ENCODE measurements at regions not wholly inside any gene's neighbourhood (a gene's known extent, or its start where the extent isn't known, plus 50 kb on each side); places are given as distances from the start of the nearest gene placed in this dataset.

GRCh38 chr3:168864107-168865021 is 768.6 kb upstream of the GOLIM4 start:
- Histone ChIP-seq H3F3A (ENCODE audit: insufficient read depth, low read length, poor library complexity, severe bottlenecking) (no peaks in the 10 kb centered on the region), H3K27me3 (ENCODE audit: insufficient read depth, low read depth, low read length) (no peaks in the 10 kb centered on the region), H3K27ac (ENCODE audit: low read length) (no peak overlapping the region), H3K79me2 (replicated peaks; ENCODE audit: insufficient read depth, low read length) (no peaks in the 10 kb centered on the region), H3K9me3 (ENCODE audit: low read length) (no peaks in the 10 kb centered on the region), H4K20me1 (ENCODE audit: insufficient read depth) (no peaks in the 10 kb centered on the region), H3K4me3 (ENCODE audit: low read length) (no peak overlapping the region), H3K9me2 (ENCODE audit: insufficient read depth, low read length) (no peaks in the 10 kb centered on the region), H3K4me2 (ENCODE audit: low read length) (no peak overlapping the region), H3K36me3 (ENCODE audit: insufficient read depth, low read length) (no peaks in the 10 kb centered on the region), H3K9ac (ENCODE audit: low read length) (no peak overlapping the region), H2AFZ (ENCODE audit: low read depth, low read length) (no peak overlapping the region)
- TF ChIP-seq POLR2AphosphoS5 (IDR thresholded peaks at IDR 0.05), result no peak
- TF ChIP-seq TAF1 (IDR thresholded peaks at IDR 0.05; ENCODE audit: low read depth), result no peak
- no peak for TF ChIP-seq EP300 (conservative IDR thresholded peaks at IDR 0.05; ENCODE audit: poor library complexity, severe bottlenecking)
- no peak for TF ChIP-seq CTCF (IDR thresholded peaks at IDR 0.05; ENCODE audit: poor library complexity, severe bottlenecking)

DNA sequence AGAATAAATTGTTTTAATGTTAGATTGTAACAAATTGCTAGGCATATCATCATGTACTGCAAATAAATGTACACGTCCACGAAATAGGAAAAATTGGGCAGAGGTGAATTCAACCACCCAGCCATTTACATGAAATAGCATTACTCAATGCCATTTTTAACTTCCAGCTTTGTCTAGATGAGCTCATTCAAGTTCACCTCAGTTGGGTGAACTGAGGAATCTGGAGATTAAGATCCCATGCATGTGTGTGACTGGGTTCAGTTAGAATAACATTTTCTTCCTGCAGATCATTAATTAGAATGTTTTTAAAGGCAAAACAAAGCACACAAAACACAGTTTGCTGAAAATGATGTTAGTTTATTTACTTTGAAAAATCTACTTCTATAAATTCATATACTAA is 767.8 kb upstream of the GOLIM4 start:
- no peak overlapping the region for H3K4me3 ChIP-seq (ENCODE audit: low read length)
- no peaks in the 10 kb centered on the region for H3K36me3 ChIP-seq (ENCODE audit: insufficient read depth, low read length)
- no peak overlapping the region for H3K9ac ChIP-seq (ENCODE audit: low read length)
- no peaks in the 10 kb centered on the region for H3F3A ChIP-seq (ENCODE audit: insufficient read depth, low read length, poor library complexity, severe bottlenecking)
- no peak overlapping the region for H2AFZ ChIP-seq (ENCODE audit: low read depth, low read length)
- no peak overlapping the region for H3K27ac ChIP-seq (ENCODE audit: low read length)
- no peaks in the 10 kb centered on the region for H3K79me2 ChIP-seq (replicated peaks; ENCODE audit: insufficient read depth, low read length)
- no peaks in the 10 kb centered on the region for H3K27me3 ChIP-seq (ENCODE audit: insufficient read depth, low read depth, low read length)
- H3K9me3 ChIP-seq (ENCODE audit: low read length), result no peaks in the 10 kb centered on the region
- no peaks in the 10 kb centered on the region for H4K20me1 ChIP-seq (ENCODE audit: insufficient read depth)
- TF ChIP-seq TAF1 (IDR thresholded peaks at IDR 0.05; ENCODE audit: low read depth) (no peak), MXI1 (conservative IDR thresholded peaks at IDR 0.05; ENCODE audit: poor library complexity, severe bottlenecking) (no peak)
- no peaks in the 10 kb centered on the region for H3K9me2 ChIP-seq (ENCODE audit: insufficient read depth, low read length)
- no peak overlapping the region for H3K4me2 ChIP-seq (ENCODE audit: low read length)

DNA sequence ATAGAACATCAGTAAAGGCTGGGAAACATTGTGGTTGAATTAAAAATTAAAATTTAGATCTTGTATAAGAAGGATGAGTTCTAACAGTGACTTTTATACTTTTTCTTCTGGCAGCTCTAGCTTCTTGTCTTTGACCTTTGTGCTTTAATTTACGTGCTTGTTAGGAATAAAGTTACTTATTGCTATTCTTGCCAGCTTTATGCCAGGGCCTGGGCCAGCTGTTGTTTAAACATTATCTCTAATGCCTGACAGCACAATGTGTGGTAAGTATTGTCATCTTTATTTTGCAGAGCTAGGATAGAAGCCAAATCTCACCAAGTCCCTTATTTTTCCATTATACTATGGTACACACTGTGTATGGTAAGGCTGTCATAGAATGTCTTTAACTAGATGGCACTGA is 766.7 kb upstream of the GOLIM4 start:
- no peaks in the 10 kb centered on the region for H3K9me3 ChIP-seq (ENCODE audit: low read length)
- no peaks in the 10 kb centered on the region for H3K9me2 ChIP-seq (ENCODE audit: insufficient read depth, low read length)
- H2AFZ ChIP-seq (ENCODE audit: low read depth, low read length), result no peak overlapping the region
- H3K4me2 ChIP-seq (ENCODE audit: low read length), result no peak overlapping the region
- no peak overlapping the region for H3K4me3 ChIP-seq (ENCODE audit: low read length)
- H3F3A ChIP-seq (ENCODE audit: insufficient read depth, low read length, poor library complexity, severe bottlenecking), result no peaks in the 10 kb centered on the region
- no peak overlapping the region for H3K27ac ChIP-seq (ENCODE audit: low read length)
- no peaks in the 10 kb centered on the region for H3K36me3 ChIP-seq (ENCODE audit: insufficient read depth, low read length)
- no peaks in the 10 kb centered on the region for H4K20me1 ChIP-seq (ENCODE audit: insufficient read depth)
- H3K9ac ChIP-seq (ENCODE audit: low read length), result no peak overlapping the region
- TF ChIP-seq EZH2 (IDR thresholded peaks at IDR 0.05; ENCODE audit: borderline replicate concordance, insufficient read depth, low read length, poor library complexity, severe bottlenecking) (no peak), MXI1 (conservative IDR thresholded peaks at IDR 0.05; ENCODE audit: poor library complexity, severe bottlenecking) (no peak), TAF1 (IDR thresholded peaks at IDR 0.05; ENCODE audit: low read depth) (no peak), SMC3 (conservative IDR thresholded peaks at IDR 0.05; ENCODE audit: poor library complexity) (no peak), POLR2AphosphoS5 (IDR thresholded peaks at IDR 0.05) (no peak), EP300 (conservative IDR thresholded peaks at IDR 0.05; ENCODE audit: poor library complexity, severe bottlenecking) (no peak), RAD21 (conservative IDR thresholded peaks at IDR 0.05) (no peak), CTCF (IDR thresholded peaks at IDR 0.05; ENCODE audit: poor library complexity, severe bottlenecking) (no peak)
- TF ChIP-seq, protein P1, sequence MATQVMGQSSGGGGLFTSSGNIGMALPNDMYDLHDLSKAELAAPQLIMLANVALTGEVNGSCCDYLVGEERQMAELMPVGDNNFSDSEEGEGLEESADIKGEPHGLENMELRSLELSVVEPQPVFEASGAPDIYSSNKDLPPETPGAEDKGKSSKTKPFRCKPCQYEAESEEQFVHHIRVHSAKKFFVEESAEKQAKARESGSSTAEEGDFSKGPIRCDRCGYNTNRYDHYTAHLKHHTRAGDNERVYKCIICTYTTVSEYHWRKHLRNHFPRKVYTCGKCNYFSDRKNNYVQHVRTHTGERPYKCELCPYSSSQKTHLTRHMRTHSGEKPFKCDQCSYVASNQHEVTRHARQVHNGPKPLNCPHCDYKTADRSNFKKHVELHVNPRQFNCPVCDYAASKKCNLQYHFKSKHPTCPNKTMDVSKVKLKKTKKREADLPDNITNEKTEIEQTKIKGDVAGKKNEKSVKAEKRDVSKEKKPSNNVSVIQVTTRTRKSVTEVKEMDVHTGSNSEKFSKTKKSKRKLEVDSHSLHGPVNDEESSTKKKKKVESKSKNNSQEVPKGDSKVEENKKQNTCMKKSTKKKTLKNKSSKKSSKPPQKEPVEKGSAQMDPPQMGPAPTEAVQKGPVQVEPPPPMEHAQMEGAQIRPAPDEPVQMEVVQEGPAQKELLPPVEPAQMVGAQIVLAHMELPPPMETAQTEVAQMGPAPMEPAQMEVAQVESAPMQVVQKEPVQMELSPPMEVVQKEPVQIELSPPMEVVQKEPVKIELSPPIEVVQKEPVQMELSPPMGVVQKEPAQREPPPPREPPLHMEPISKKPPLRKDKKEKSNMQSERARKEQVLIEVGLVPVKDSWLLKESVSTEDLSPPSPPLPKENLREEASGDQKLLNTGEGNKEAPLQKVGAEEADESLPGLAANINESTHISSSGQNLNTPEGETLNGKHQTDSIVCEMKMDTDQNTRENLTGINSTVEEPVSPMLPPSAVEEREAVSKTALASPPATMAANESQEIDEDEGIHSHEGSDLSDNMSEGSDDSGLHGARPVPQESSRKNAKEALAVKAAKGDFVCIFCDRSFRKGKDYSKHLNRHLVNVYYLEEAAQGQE (IDR thresholded peaks at IDR 0.05; ENCODE audit: borderline replicate concordance), result no peak
- no peaks in the 10 kb centered on the region for H3K79me2 ChIP-seq (replicated peaks; ENCODE audit: insufficient read depth, low read length)
- H3K27me3 ChIP-seq (ENCODE audit: insufficient read depth, low read depth, low read length), result no peaks in the 10 kb centered on the region
